Prostate gland (tissue), 2 donors: ENCODE measurements at regions not wholly inside any gene's neighbourhood (a gene's known extent, or its start where the extent isn't known, plus 50 kb on each side); places are given as distances from the start of the nearest gene placed in this dataset.

Experiments used
- CTCF ChIP-seq, 4 experiments: fragments of 200-600 bp in 2 of 4; fragments of 450-650 bp in 2 of 4; sonication (generic) in 2 of 4; IDR thresholded peaks; 1 replicate in 3 of 4; 2 replicates in 1 of 4; pipeline ENCODE4 v1.5.1; 2016 to 2019; ENCODE audit warnings: antibody characterized with exemption in 4 of 4, mild to moderate bottlenecking in 2 of 4, moderate library complexity in 2 of 4
- POLR2A ChIP-seq: fragments of 450-650 bp; IDR thresholded peaks from one replicate; pipeline ENCODE4 v1.6.1; 2016; ENCODE audit warnings: antibody characterized with exemption, mild to moderate bottlenecking

- TF ChIP-seq CTCF (IDR thresholded peaks at IDR 0.05) (no peak), POLR2A (no peak)
These were observed 75.0 kb upstream of the PITX1 start for GRCh38 chr5:135108992-135109391.
